SK-N-SH treated with all-trans-retinoic acid at 6 μM for 48 hours (cell line): ENCODE measurements at regions not wholly inside any gene's neighbourhood (a gene's known extent, or its start where the extent isn't known, plus 50 kb on each side); places are given as distances from the start of the nearest gene placed in this dataset.

Experiments used
- ATAC-seq: fragments of 200-7000 bp; cut with Tn5 transposase; 3 replicates; pipeline ENCODE4 v1.9.1; 2020; ENCODE audit warnings: mild to moderate bottlenecking, moderate library complexity
- ARNTL ChIP-seq: fragments of 450-650 bp; formaldehyde crosslinking; IDR thresholded peaks from 2 replicates; pipeline ENCODE4 v1.5.0; 2020; ENCODE audit warnings: low read depth, mild to moderate bottlenecking, moderate library complexity, borderline replicate concordance
- BACH2 ChIP-seq: fragments of 250-450 bp; sonication (Bioruptor Pico); IDR thresholded peaks from 2 replicates; pipeline ENCODE4 v1.9.0; 2021; ENCODE audit warnings: mild to moderate bottlenecking, borderline replicate concordance
- CREB5 ChIP-seq: fragments of 250-450 bp; sonication (Bioruptor Pico); IDR thresholded peaks from 2 replicates; pipeline ENCODE4 v1.5.1; 2020; ENCODE audit warnings: low read depth, mild to moderate bottlenecking, moderate library complexity
- CSDC2 ChIP-seq: fragments of 250-450 bp; sonication (Bioruptor Pico); IDR thresholded peaks from 2 replicates; pipeline ENCODE4 v1.5.0; 2020; ENCODE audit warnings: mild to moderate bottlenecking, moderate library complexity
- CSRNP3 ChIP-seq: fragments of 250-450 bp; sonication (Bioruptor Pico); IDR thresholded peaks from 2 replicates; pipeline ENCODE4 v1.5.1; 2021; ENCODE audit warnings: mild to moderate bottlenecking, moderate library complexity
- ESRRG ChIP-seq: fragments of 250-450 bp; sonication (Bioruptor Pico); IDR thresholded peaks from 2 replicates; pipeline ENCODE4 v1.6.1; 2021; ENCODE audit warnings: mild to moderate bottlenecking
- GLIS3 ChIP-seq: fragments of 250-450 bp; sonication (Bioruptor Pico); IDR thresholded peaks from 2 replicates; pipeline ENCODE4 v1.5.0; 2020; ENCODE audit warnings: mild to moderate bottlenecking, moderate library complexity
- ISL1 ChIP-seq: fragments of 250-450 bp; sonication (Bioruptor Pico); IDR thresholded peaks from 2 replicates; pipeline ENCODE4 v2.1.2; 2022; ENCODE audit warnings: mild to moderate bottlenecking, moderate library complexity
- OSR1 ChIP-seq: fragments of 250-450 bp; sonication (Bioruptor Pico); IDR thresholded peaks from 2 replicates; pipeline ENCODE4 v1.8.0; 2022; ENCODE audit warnings: moderate library complexity, mild to moderate bottlenecking, inconsistent platforms
- PATZ1 ChIP-seq: fragments of 250-450 bp; sonication (Bioruptor Pico); IDR thresholded peaks from 2 replicates; pipeline ENCODE4 v1.8.0; 2020; ENCODE audit warnings: mild to moderate bottlenecking, moderate library complexity, borderline replicate concordance
- POU6F1 ChIP-seq: fragments of 250-450 bp; sonication (Bioruptor Pico); IDR thresholded peaks from 2 replicates; pipeline ENCODE4 v1.8.0; 2021; ENCODE audit warnings: low read depth, mild to moderate bottlenecking, moderate library complexity, borderline replicate concordance
- PPARA ChIP-seq: fragments of 250-450 bp; sonication (Bioruptor Pico); IDR thresholded peaks from 2 replicates; pipeline ENCODE4 v1.5.0; 2020; ENCODE audit warnings: mild to moderate bottlenecking, borderline replicate concordance
- RARB ChIP-seq: fragments of 250-450 bp; sonication (Bioruptor Pico); IDR thresholded peaks from 2 replicates; pipeline ENCODE4 v1.8.0; 2021; ENCODE audit warnings: mild to moderate bottlenecking, moderate library complexity
- SNAI2 ChIP-seq: fragments of 250-450 bp; sonication (Bioruptor Pico); IDR thresholded peaks from 2 replicates; pipeline ENCODE4 v1.5.0; 2020; ENCODE audit warnings: mild to moderate bottlenecking, moderate library complexity
- TCF4 ChIP-seq: fragments of 250-450 bp; sonication (Bioruptor Pico); IDR thresholded peaks from 2 replicates; pipeline ENCODE4 v1.8.0; 2021; ENCODE audit warnings: mild to moderate bottlenecking, moderate library complexity, borderline replicate concordance
- TOX ChIP-seq: fragments of 250-450 bp; sonication (Bioruptor Pico); IDR thresholded peaks from 2 replicates; pipeline ENCODE4 v1.8.0; 2021; ENCODE audit warnings: mild to moderate bottlenecking, moderate library complexity, borderline replicate concordance
- TSHZ2 ChIP-seq: fragments of 250-450 bp; sonication (Bioruptor Pico); IDR thresholded peaks from 2 replicates; pipeline ENCODE4 v1.5.0; 2020; ENCODE audit warnings: mild to moderate bottlenecking, moderate library complexity
- ZC3H10 ChIP-seq: fragments of 250-450 bp; sonication (Bioruptor Pico); IDR thresholded peaks from 2 replicates; pipeline ENCODE4 v1.5.1; 2021; ENCODE audit warnings: mild to moderate bottlenecking, moderate library complexity
- ZFP3 ChIP-seq: fragments of 250-450 bp; sonication (Bioruptor Pico); IDR thresholded peaks from 2 replicates; pipeline ENCODE4 v1.5.0; 2020; ENCODE audit warnings: mild to moderate bottlenecking, moderate library complexity
- ZFP30 ChIP-seq: fragments of 450-650 bp; formaldehyde crosslinking; IDR thresholded peaks from 2 replicates; pipeline ENCODE4 v1.5.0; 2022; ENCODE audit warnings: mild to moderate bottlenecking, moderate library complexity
- ZNF565 ChIP-seq: fragments of 450-650 bp; formaldehyde crosslinking; conservative IDR thresholded peaks from 2 replicates; pipeline ENCODE4 v1.5.0; 2020; ENCODE audit warnings: low read depth, mild to moderate bottlenecking, moderate library complexity
- ZNF70 ChIP-seq: fragments of 450-650 bp; formaldehyde crosslinking; IDR thresholded peaks from 2 replicates; pipeline ENCODE4 v1.5.0; 2020; ENCODE audit warnings: mild to moderate bottlenecking, moderate library complexity
- ZNF8 ChIP-seq: fragments of 450-650 bp; formaldehyde crosslinking; IDR thresholded peaks from 2 replicates; pipeline ENCODE4 v1.5.0; 2020; ENCODE audit warnings: mild to moderate bottlenecking, moderate library complexity

- ATAC-seq, result no peak
- no peak for TF ChIP-seq RARB (CRISPR knock-in tag)
- TF ChIP-seq CREB5 (CRISPR knock-in tag), result no peak
- TF ChIP-seq ZNF565, result no peak
- no peak for TF ChIP-seq ZFP3 (CRISPR knock-in tag)
- TF ChIP-seq OSR1 (CRISPR knock-in tag), result no peak
- TF ChIP-seq BACH2 (CRISPR knock-in tag), result no peak
- no peak for TF ChIP-seq ESRRG (CRISPR knock-in tag)
- no peak for TF ChIP-seq SNAI2 (CRISPR knock-in tag)
- no peak for TF ChIP-seq CSRNP3
- no peak for TF ChIP-seq POU6F1 (CRISPR knock-in tag)
- no peak for TF ChIP-seq ISL1 (CRISPR knock-in tag)
- no peak for TF ChIP-seq TSHZ2
- no peak for TF ChIP-seq PPARA (CRISPR knock-in tag)
- TF ChIP-seq ARNTL, result no peak
- no peak for TF ChIP-seq CSDC2 (CRISPR knock-in tag)
- TF ChIP-seq ZNF70 (CRISPR knock-in tag), result no peak
- no peak for TF ChIP-seq ZC3H10 (CRISPR knock-in tag)
Measured at GRCh38 chr2:192697880-192698279, 503.1 kb upstream of the TMEFF2 start.

- no peak; the same call in 2 of the 3 replicates for ATAC-seq
- TF ChIP-seq GLIS3, result no peak
- no peak for TF ChIP-seq RARB (CRISPR knock-in tag)
- TF ChIP-seq, all 23 proteins: peak for 0
Measured at GRCh38 chr2:192696857-192697256, 502.1 kb upstream of the TMEFF2 start.

GRCh38 chr2:192687015-192687414 is 492.3 kb upstream of the TMEFF2 start:
- ATAC-seq, result no peak
- TF ChIP-seq ISL1 (CRISPR knock-in tag), result no peak
- no peak for TF ChIP-seq ZNF565
- no peak for TF ChIP-seq RARB (CRISPR knock-in tag)
- no peak for TF ChIP-seq ESRRG (CRISPR knock-in tag)
- no peak for TF ChIP-seq CSDC2 (CRISPR knock-in tag)
- no peak for TF ChIP-seq TOX
- no peak for TF ChIP-seq ZC3H10 (CRISPR knock-in tag)
- TF ChIP-seq PATZ1 (CRISPR knock-in tag), result no peak
- TF ChIP-seq BACH2 (CRISPR knock-in tag), result no peak
- TF ChIP-seq GLIS3, result no peak
- no peak for TF ChIP-seq CSRNP3
- no peak for TF ChIP-seq PPARA (CRISPR knock-in tag)
- no peak for TF ChIP-seq OSR1 (CRISPR knock-in tag)
- TF ChIP-seq TCF4 (CRISPR knock-in tag), result no peak
- TF ChIP-seq ZFP3 (CRISPR knock-in tag), result no peak
- no peak for TF ChIP-seq ZNF8
- TF ChIP-seq TSHZ2, result no peak
- no peak for TF ChIP-seq ZFP30 (CRISPR knock-in tag)
- TF ChIP-seq ZNF70 (CRISPR knock-in tag), result no peak
